ENCODE measurements at regions not wholly inside any gene's neighbourhood (a gene's known extent, or its start where the extent isn't known, plus 50 kb on each side); places are given as distances from the start of the nearest gene placed in this dataset.
A peak's percentile ranks its signal among the peaks of the same experiment; 100 is the strongest.

GRCh38 chr2:51981783-51982182 lies 949.9 kb upstream of the NRXN1 start:
- H3K4me3 ChIP-seq (ENCODE audit: insufficient read depth, low read length, poor library complexity, severe bottlenecking) = no peak overlapping the region
- H3K79me2 ChIP-seq (ENCODE audit: insufficient read depth, low read length) = no peaks in the 10 kb centered on the region
- no peak overlapping the region for H3K9ac ChIP-seq (ENCODE audit: low read length)
- no peak overlapping the region for H3K4me2 ChIP-seq (ENCODE audit: low read depth, low read length, poor library complexity, severe bottlenecking)
- no peaks in the 10 kb centered on the region for H3K9me2 ChIP-seq (replicated peaks; ENCODE audit: insufficient read depth, low read length)
- H3K27me3 ChIP-seq (ENCODE audit: low read length) = no peaks in the 10 kb centered on the region
- no peak overlapping the region for H2AFZ ChIP-seq (ENCODE audit: low read depth, low read length, severe bottlenecking)
- H4K20me1 ChIP-seq (ENCODE audit: low read depth, low read length) = no peaks in the 10 kb centered on the region
- H3F3A ChIP-seq (ENCODE audit: insufficient read depth) = no peaks in the 10 kb centered on the region
- no peaks in the 10 kb centered on the region for H3K9me3 ChIP-seq (ENCODE audit: insufficient read depth, low read length)
- H3K27ac ChIP-seq (ENCODE audit: low read depth, low read length) = no peak overlapping the region
- no peak for TF ChIP-seq EZH2phosphoT487 (conservative IDR thresholded peaks at IDR 0.05; ENCODE audit: low read length)
- TF ChIP-seq, protein P1, sequence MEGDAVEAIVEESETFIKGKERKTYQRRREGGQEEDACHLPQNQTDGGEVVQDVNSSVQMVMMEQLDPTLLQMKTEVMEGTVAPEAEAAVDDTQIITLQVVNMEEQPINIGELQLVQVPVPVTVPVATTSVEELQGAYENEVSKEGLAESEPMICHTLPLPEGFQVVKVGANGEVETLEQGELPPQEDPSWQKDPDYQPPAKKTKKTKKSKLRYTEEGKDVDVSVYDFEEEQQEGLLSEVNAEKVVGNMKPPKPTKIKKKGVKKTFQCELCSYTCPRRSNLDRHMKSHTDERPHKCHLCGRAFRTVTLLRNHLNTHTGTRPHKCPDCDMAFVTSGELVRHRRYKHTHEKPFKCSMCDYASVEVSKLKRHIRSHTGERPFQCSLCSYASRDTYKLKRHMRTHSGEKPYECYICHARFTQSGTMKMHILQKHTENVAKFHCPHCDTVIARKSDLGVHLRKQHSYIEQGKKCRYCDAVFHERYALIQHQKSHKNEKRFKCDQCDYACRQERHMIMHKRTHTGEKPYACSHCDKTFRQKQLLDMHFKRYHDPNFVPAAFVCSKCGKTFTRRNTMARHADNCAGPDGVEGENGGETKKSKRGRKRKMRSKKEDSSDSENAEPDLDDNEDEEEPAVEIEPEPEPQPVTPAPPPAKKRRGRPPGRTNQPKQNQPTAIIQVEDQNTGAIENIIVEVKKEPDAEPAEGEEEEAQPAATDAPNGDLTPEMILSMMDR (IDR thresholded peaks at IDR 0.05; ENCODE audit: insufficient read depth, low read length, poor library complexity, severe bottlenecking) = no peak
- no peaks in the 10 kb centered on the region; the same call in 1 of the 2 replicates for H3K36me3 ChIP-seq (ENCODE audit: low read length)

- no peaks in the 10 kb centered on the region for H3K79me2 ChIP-seq (ENCODE audit: insufficient read depth, low read length)
- no peak for TF ChIP-seq EZH2phosphoT487 (conservative IDR thresholded peaks at IDR 0.05; ENCODE audit: low read length)
- TF ChIP-seq, protein P1 (IDR thresholded peaks at IDR 0.05; ENCODE audit: insufficient read depth, low read length, poor library complexity, severe bottlenecking) = no peak
- H3K27me3 ChIP-seq (ENCODE audit: low read length) = no peaks in the 10 kb centered on the region
- H3K9ac ChIP-seq (ENCODE audit: low read length) = no peak overlapping the region
- H3K27ac ChIP-seq (ENCODE audit: low read depth, low read length) = no peak overlapping the region
- no peaks in the 10 kb centered on the region for H3F3A ChIP-seq (ENCODE audit: insufficient read depth)
- no peaks in the 10 kb centered on the region; the same call in 1 of the 2 replicates for H3K36me3 ChIP-seq (ENCODE audit: low read length)
- H3K4me3 ChIP-seq (ENCODE audit: insufficient read depth, low read length, poor library complexity, severe bottlenecking) = no peak overlapping the region
- no peaks in the 10 kb centered on the region for H3K9me2 ChIP-seq (replicated peaks; ENCODE audit: insufficient read depth, low read length)
- no peaks in the 10 kb centered on the region for H4K20me1 ChIP-seq (ENCODE audit: low read depth, low read length)
- H3K9me3 ChIP-seq (ENCODE audit: insufficient read depth, low read length) = no peaks in the 10 kb centered on the region
- peak overlapping the region; percentile 43 for H2AFZ ChIP-seq (ENCODE audit: low read depth, low read length, severe bottlenecking)
- no peak overlapping the region for H3K4me2 ChIP-seq (ENCODE audit: low read depth, low read length, poor library complexity, severe bottlenecking)
Observed at GRCh38 chr2:51976623-51977022, 944.7 kb upstream of the NRXN1 start.

- no peaks in the 10 kb centered on the region for H3K79me2 ChIP-seq (ENCODE audit: insufficient read depth, low read length)
- H3K27ac ChIP-seq (ENCODE audit: low read depth, low read length) = no peak overlapping the region
- H3K9ac ChIP-seq (ENCODE audit: low read length) = no peak overlapping the region
- no peak for TF ChIP-seq EZH2phosphoT487 (conservative IDR thresholded peaks at IDR 0.05; ENCODE audit: low read length)
- TF ChIP-seq, protein P1 (IDR thresholded peaks at IDR 0.05; ENCODE audit: insufficient read depth, low read length, poor library complexity, severe bottlenecking) = no peak
- no peak overlapping the region for H3K4me2 ChIP-seq (ENCODE audit: low read depth, low read length, poor library complexity, severe bottlenecking)
- peaks cover 4% of the 10 kb centered on the region; the same call in 1 of the 2 replicates for H3K9me3 ChIP-seq (ENCODE audit: insufficient read depth, low read length)
- no peak overlapping the region for H3K4me3 ChIP-seq (ENCODE audit: insufficient read depth, low read length, poor library complexity, severe bottlenecking)
- no peaks in the 10 kb centered on the region for H3K36me3 ChIP-seq (ENCODE audit: low read length)
- no peaks in the 10 kb centered on the region for H4K20me1 ChIP-seq (ENCODE audit: low read depth, low read length)
- H3F3A ChIP-seq (ENCODE audit: insufficient read depth) = no peaks in the 10 kb centered on the region
- no peaks in the 10 kb centered on the region for H3K27me3 ChIP-seq (ENCODE audit: low read length)
- H3K9me2 ChIP-seq (replicated peaks; ENCODE audit: insufficient read depth, low read length) = no peaks in the 10 kb centered on the region
- H2AFZ ChIP-seq (ENCODE audit: low read depth, low read length, severe bottlenecking) = peak overlapping the region; percentile 36
Observed at GRCh38 chr2:51971136-51971535, 939.2 kb upstream of the NRXN1 start.

Measured in SU-DHL-6 (cell line).